ENCODE measurements at regions not wholly inside any gene's neighbourhood (a gene's known extent, or its start where the extent isn't known, plus 50 kb on each side); places are given as distances from the start of the nearest gene placed in this dataset.

DNA sequence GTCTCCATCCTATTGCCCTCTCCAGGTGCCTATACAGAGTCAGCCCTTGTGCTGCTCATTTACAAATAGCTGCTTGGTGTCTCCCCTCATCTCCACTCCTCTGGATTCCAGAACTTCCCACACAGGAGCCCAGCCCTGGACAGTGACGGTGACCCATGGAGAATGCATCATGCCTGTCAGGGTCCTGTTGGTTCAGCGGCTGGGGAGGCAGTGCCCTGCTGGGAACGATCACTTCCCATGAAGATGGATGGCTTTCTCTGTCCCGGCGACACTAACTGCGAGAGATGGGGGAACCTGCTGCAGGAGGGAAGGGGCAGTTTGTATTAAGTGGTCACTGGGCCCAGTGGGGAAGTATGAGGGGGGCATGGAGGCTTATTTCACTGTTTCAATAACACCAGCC, 395.0 kb upstream of the TBX3 start:
- Histone ChIP-seq H3K4me1 (ENCODE audit: insufficient read depth, low read length) (no peaks in the 10 kb centered on the region), H3K36me3 (ENCODE audit: insufficient read depth, low read length) (no peaks in the 10 kb centered on the region), H3K9me3 (ENCODE audit: control insufficient read depth, insufficient read depth, low read length) (0 out of 2 replicates have a peak, but pooled peaks cover 3% of the 10 kb centered on the region), H3K9ac (ENCODE audit: low read depth, low read length) (no peak overlapping the region)

DNA sequence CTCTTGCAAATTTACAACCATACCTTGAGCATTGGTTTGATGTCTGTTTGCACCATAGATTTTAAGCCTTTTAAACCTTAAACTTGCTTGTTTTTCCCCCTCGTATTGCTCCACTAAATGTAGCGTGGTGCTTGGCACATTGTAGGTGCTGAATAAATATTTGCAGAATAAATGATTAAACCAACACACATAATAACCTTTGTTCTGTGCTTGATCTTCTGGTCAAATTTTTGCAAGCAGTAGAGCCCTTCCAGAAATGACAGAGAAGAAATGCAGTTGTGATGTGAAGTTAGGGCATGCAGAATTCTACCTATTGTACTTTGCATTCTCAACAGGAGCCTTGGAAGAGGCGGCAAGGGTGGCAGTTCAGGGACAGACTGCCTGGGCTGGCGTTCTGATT, 394.4 kb upstream of the TBX3 start:
- no peaks in the 10 kb centered on the region for H3K36me3 ChIP-seq (ENCODE audit: insufficient read depth, low read length)
- H3K4me1 ChIP-seq (ENCODE audit: insufficient read depth, low read length): no peaks in the 10 kb centered on the region
- no peak overlapping the region for H3K9ac ChIP-seq (ENCODE audit: low read depth, low read length)
- H3K9me3 ChIP-seq (ENCODE audit: control insufficient read depth, insufficient read depth, low read length): 0 out of 2 replicates have a peak, but pooled peaks cover 3% of the 10 kb centered on the region

DNA sequence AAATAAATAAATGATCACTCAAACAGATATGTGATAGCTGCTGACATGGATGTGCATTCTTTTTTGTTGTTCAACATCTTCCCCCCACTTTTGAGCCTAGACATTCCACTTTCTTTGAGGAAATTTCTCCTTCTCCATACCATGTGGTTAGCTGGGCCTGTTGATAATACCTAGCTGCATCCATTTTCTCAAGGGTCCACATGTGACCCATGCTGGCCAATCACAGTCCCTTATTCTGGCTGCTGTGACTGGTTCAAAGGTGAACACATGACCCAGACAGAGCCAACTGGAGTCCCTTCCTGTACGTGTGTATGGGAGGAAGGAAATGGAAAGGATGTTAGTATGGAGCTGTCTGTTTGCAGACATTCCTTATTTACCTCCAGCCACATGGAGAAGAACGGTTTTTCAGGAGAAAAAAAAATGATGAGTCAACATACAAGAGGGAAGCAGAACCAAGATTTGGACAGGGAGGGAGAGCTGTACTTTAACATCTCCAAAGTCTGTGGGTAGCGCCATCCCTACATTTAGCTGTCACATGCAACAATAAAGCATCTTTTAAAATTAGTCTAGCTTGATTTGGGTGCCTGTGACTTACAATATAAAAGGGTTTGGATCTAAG, 391.7 kb upstream of the TBX3 start:
- Histone ChIP-seq H3K4me1 (ENCODE audit: insufficient read depth, low read length) (no peaks in the 10 kb centered on the region), H3K9ac (ENCODE audit: low read depth, low read length) (no peak overlapping the region), H3K36me3 (ENCODE audit: insufficient read depth, low read length) (no peaks in the 10 kb centered on the region), H3K9me3 (ENCODE audit: control insufficient read depth, insufficient read depth, low read length) (0 out of 2 replicates have a peak, but pooled peaks cover 3% of the 10 kb centered on the region)

DNA sequence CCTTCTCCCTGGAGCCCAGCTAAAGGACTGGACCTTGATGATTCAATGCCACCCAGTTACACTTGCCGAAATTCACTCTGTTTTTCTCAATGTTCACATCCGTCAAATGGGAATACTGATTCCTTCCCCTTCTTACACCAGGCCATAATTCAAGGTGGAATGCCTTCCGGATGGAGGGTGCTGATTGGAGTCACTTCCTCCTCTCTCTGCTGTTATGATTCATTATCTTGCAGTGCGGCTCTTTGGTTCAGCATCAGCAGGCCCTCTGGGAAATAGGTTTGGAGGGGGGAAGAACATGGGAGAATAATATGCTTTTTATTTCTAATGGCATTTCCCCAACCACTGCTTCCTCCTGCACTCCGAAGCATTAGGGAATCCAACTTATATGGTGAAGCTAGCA, 390.6 kb upstream of the TBX3 start:
- Histone ChIP-seq H3K9me3 (ENCODE audit: control insufficient read depth, insufficient read depth, low read length) (0 out of 2 replicates have a peak, but pooled peaks cover 3% of the 10 kb centered on the region), H3K4me1 (ENCODE audit: insufficient read depth, low read length) (no peaks in the 10 kb centered on the region), H3K9ac (ENCODE audit: low read depth, low read length) (no peak overlapping the region), H3K36me3 (ENCODE audit: insufficient read depth, low read length) (no peaks in the 10 kb centered on the region)

DNA sequence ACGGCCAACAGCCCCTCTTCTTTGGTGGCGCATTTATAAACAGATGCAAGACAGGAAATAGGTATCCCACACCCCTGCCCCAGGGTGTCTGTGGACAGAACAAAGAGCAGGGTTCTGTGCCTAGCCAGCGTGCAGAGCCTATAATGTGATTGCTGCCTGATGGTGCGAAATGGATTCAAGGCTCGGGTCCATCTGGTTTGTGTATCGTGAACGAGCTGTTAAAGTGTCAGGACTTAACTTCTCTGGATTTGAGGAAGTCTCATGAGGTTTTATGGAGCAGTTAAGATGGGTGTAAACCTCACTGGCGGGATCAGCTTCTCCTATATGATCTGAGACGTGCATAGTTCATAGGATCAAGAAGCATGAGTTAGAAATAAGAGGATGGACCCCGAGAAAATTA, 388.7 kb upstream of the TBX3 start:
- Histone ChIP-seq H3K9ac (ENCODE audit: low read depth, low read length) (no peak overlapping the region), H3K9me3 (ENCODE audit: control insufficient read depth, insufficient read depth, low read length) (0 out of 2 replicates have a peak, but pooled peaks cover 3% of the 10 kb centered on the region), H3K4me1 (ENCODE audit: insufficient read depth, low read length) (no peaks in the 10 kb centered on the region), H3K36me3 (ENCODE audit: insufficient read depth, low read length) (no peaks in the 10 kb centered on the region)

DNA sequence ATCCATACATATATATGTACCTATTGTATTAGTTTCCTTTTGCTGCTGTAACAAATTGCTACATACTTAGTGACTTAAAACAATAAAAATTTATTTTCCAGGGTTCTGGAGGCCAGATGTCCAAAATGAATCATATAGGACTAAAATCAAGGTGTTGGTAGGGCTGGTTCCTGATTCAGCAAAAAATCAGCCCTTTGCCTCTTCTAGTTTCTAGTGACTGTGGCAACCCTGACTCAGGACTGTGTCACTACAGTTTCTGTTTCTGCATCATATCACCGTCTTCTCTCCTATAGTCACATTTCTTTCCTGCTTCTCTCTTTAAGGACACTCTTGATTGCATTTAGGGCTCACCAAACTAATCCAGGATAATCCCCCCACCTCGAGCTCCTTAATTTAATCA, 386.3 kb upstream of the TBX3 start:
- no peak overlapping the region for H3K9ac ChIP-seq (ENCODE audit: low read depth, low read length)
- no peaks in the 10 kb centered on the region for H3K36me3 ChIP-seq (ENCODE audit: insufficient read depth, low read length)

DNA sequence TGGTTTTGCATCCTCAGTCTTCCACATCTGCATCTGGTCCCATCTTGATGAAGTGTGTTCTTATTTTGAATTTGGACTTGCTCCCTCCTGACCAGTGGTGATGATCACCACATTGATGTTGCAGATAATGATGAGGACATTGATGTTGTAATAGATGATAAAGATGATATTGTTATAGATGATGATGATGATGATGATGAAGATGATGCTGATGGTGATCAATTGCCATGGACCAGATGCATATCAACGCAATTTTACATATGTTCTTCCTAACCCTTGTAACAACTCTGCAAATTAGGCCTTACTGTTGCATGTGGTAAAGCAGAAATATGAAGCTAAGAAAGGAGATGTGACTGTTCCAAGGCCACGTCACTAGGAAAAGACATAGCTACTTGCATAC, 380.3 kb upstream of the TBX3 start:
- Histone ChIP-seq H3K4me1 (ENCODE audit: insufficient read depth, low read length) (no peaks in the 10 kb centered on the region), H3K9me3 (ENCODE audit: control insufficient read depth, insufficient read depth, low read length) (no peaks in the 10 kb centered on the region), H3K9ac (ENCODE audit: low read depth, low read length) (no peak overlapping the region), H3K36me3 (ENCODE audit: insufficient read depth, low read length) (no peaks in the 10 kb centered on the region)

More for the DNA sequence above, 386.3 kb upstream of the TBX3 start:
- H3K9me3 ChIP-seq (ENCODE audit: control insufficient read depth, insufficient read depth, low read length): no peaks in the 10 kb centered on the region
- H3K4me1 ChIP-seq (ENCODE audit: insufficient read depth, low read length): no peaks in the 10 kb centered on the region

DNA sequence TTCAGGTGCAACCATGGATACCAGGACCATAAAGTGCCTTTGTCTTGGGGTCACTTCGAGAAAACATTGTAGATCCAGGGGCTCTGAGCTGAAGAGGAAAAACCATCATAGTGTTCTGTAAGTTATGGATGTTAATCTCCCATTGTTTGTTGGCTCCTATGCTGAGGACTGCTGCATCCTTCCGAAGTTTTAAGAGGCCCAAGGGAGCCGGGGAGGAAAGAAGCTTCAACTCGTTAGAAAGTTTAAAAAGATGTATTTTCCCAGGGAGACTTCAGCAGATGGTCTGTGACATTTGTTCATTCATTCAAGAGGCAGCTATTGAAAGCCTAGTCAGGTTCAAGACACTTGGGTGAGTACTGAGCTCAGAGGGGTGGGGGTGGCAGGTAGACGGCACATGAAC, 378.8 kb upstream of the TBX3 start:
- no peak overlapping the region for H3K9ac ChIP-seq (ENCODE audit: low read depth, low read length)
- peaks cover 7% of the 10 kb centered on the region; the same call in 1 of the 2 replicates for H3K4me1 ChIP-seq (ENCODE audit: insufficient read depth, low read length)
- H3K36me3 ChIP-seq (ENCODE audit: insufficient read depth, low read length): no peaks in the 10 kb centered on the region
- H3K9me3 ChIP-seq (ENCODE audit: control insufficient read depth, insufficient read depth, low read length): no peaks in the 10 kb centered on the region

DNA sequence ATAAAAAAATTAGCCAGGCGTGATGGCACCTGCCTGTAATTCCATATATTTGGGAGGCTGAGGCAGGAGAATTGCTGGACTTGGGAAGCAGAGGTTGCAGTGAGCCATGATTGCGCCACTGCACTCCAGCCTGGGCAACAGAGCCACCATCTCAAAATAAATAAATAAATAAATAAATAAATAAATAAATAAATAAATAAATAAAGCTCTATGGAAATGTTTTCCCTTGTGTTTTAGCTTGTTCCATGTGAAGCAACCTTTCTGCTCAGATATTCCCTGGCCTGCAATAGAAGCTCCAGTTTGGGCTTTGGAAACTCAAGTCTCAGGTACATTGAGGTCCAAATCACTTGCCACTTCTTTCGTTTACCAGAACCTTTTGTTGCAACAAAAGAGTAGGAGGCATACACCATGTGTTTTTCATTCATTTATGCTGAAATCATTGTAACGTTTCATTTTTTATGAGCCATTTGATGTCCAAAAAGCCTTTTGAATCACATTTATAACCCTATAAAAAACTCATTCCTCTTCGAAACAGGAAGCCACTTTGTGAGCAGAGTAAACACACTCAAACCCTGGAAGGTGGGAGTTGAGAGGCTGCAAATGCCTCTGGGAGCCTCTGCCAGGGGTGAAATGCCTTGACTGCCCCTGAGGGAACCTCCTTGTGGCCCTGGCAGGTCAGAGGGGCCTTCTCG, 376.6 kb upstream of the TBX3 start:
- no peak overlapping the region for H3K9ac ChIP-seq (ENCODE audit: low read depth, low read length)
- no peaks in the 10 kb centered on the region for H3K36me3 ChIP-seq (ENCODE audit: insufficient read depth, low read length)
- H3K9me3 ChIP-seq (ENCODE audit: control insufficient read depth, insufficient read depth, low read length): no peaks in the 10 kb centered on the region

DNA sequence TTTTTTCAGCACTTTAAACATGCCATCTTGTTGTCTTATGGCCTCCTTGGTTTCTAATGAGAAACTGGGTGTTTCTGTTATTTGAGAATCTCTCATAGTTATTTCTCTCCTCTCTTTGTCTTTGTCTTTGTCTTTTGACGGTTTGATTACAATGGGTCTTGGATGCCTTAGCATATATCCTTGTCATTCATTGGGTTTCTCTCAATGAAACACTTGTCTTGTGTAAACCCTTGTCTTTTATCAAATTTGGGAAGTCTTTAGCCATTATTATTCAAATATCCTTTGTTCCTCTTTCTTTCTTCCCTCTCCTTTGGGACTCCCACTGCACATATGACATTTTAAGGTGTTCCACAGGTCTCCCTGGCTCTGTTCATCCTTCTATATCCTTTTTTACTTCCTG, 373.5 kb upstream of the TBX3 start:
- Histone ChIP-seq H3K36me3 (ENCODE audit: insufficient read depth, low read length) (no peaks in the 10 kb centered on the region), H3K9me3 (ENCODE audit: control insufficient read depth, insufficient read depth, low read length) (no peaks in the 10 kb centered on the region), H3K4me1 (ENCODE audit: insufficient read depth, low read length) (peaks cover 7% of the 10 kb centered on the region; the same call in 1 of the 2 replicates), H3K9ac (ENCODE audit: low read depth, low read length) (no peak overlapping the region)

More for the DNA sequence above, 376.6 kb upstream of the TBX3 start:
- peaks cover 7% of the 10 kb centered on the region; the same call in 1 of the 2 replicates for H3K4me1 ChIP-seq (ENCODE audit: insufficient read depth, low read length)

DNA sequence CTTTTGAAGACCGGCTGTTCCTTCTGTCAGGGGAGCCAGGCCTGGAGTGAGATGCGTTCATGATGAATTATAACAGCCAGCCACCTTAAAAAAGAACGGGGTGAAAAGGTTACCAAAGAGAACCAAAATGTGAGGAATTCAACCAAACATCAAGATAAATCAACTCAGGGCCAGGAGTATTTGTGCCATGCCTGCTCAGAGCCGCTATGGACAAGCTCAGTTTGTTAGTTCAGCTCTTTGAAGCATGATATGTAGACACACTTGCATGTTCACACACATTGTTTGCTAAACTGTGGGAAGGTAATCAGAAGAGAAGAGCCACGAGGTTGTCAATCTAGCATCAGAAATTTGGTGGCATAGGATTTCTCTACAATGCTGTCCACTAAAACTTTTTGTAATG, 367.4 kb upstream of the TBX3 start:
- no peaks in the 10 kb centered on the region for H3K36me3 ChIP-seq (ENCODE audit: insufficient read depth, low read length)
- H3K9ac ChIP-seq (ENCODE audit: low read depth, low read length): no peak overlapping the region

DNA sequence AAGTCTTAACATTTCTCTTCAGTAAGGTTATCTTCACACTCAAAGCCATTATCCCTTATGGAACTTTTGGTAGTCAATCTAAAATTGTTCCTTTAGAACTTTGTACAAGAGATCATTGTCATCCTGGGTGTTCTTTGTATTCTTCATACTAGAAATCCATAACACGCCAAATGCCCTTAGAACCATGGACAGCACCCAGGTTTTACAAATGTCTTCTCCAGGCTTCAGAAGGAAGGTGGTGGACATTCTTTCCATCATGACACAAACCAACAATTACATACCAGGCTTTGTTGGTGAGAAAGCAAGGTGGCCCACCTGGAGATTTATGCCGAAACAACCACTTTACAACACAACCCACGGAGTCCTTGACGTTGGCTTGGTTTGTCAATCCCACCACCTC, 365.6 kb upstream of the TBX3 start:
- no peaks in the 10 kb centered on the region for H3K36me3 ChIP-seq (ENCODE audit: insufficient read depth, low read length)
- no peak overlapping the region for H3K9ac ChIP-seq (ENCODE audit: low read depth, low read length)
- H3K4me1 ChIP-seq (ENCODE audit: insufficient read depth, low read length): no peaks in the 10 kb centered on the region
- no peaks in the 10 kb centered on the region for H3K9me3 ChIP-seq (ENCODE audit: control insufficient read depth, insufficient read depth, low read length)

More for the DNA sequence above, 367.4 kb upstream of the TBX3 start:
- no peaks in the 10 kb centered on the region for H3K9me3 ChIP-seq (ENCODE audit: control insufficient read depth, insufficient read depth, low read length)
- no peaks in the 10 kb centered on the region for H3K4me1 ChIP-seq (ENCODE audit: insufficient read depth, low read length)

DNA sequence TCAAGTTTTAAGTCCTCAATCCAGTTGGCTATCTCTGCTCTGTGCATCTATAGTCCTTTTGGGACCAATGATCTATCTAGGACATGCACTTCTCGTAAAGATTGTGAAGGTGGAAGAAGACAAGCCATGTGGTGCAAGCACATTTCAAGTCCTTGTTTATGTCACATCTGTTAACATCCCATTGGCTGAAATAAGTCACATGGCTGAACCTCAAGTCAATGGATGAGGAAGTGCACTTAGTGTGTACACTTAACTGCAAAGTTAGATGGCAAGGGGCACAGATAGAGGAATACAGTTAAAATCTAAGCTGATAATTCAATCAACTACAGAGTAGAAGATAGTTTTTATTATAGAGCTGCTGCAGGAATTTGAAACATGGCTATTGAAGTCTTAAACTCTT, 362.8 kb upstream of the TBX3 start:
- no peaks in the 10 kb centered on the region for H3K36me3 ChIP-seq (ENCODE audit: insufficient read depth, low read length)
- H3K9ac ChIP-seq (ENCODE audit: low read depth, low read length): no peak overlapping the region
- no peaks in the 10 kb centered on the region for H3K4me1 ChIP-seq (ENCODE audit: insufficient read depth, low read length)
- no peaks in the 10 kb centered on the region for H3K9me3 ChIP-seq (ENCODE audit: control insufficient read depth, insufficient read depth, low read length)

DNA sequence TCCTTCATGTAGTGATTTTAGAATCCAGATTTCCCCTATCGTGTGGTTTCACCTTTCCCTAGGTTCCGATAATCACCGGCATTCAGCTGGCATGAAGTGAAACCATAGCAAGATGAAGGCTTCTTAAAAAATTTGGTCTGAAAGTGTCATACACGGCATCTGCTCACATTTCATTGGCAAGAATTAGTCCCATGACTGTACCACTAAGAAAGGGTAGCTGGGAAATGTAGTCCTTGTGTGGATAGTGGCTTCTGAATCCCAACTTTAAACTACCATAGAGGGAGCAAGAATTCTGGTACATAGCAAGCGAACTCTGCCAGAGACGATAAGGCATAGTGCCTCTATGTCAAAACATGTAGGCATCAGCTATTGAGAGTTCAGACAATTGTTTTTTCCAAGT, 360.1 kb upstream of the TBX3 start:
- H3K9ac ChIP-seq (ENCODE audit: low read depth, low read length): no peak overlapping the region
- no peaks in the 10 kb centered on the region for H3K4me1 ChIP-seq (ENCODE audit: insufficient read depth, low read length)
- H3K9me3 ChIP-seq (ENCODE audit: control insufficient read depth, insufficient read depth, low read length): no peaks in the 10 kb centered on the region
- H3K36me3 ChIP-seq (ENCODE audit: insufficient read depth, low read length): no peaks in the 10 kb centered on the region

DNA sequence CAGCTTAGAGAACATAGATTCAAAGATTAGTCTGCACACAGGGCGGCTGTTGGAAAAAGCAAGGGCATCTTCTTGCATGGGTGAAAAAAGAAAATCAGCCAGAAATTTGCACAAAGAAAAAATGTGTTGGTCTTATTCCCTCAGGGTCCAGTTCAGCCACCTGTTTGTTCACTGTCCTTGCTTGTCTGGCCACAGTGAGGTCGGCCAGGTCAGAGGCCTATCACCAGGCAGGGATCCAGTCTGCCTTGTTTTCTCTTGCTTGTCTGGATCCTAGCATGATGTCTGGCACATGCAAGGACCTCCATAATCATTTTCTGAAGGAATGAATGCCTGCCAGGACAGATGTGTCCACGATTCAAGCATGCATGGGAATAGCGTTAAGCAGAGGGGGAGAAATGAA, 359.1 kb upstream of the TBX3 start:
- H3K9me3 ChIP-seq (ENCODE audit: control insufficient read depth, insufficient read depth, low read length): no peaks in the 10 kb centered on the region
- H3K4me1 ChIP-seq (ENCODE audit: insufficient read depth, low read length): no peaks in the 10 kb centered on the region
- no peak overlapping the region for H3K9ac ChIP-seq (ENCODE audit: low read depth, low read length)
- H3K36me3 ChIP-seq (ENCODE audit: insufficient read depth, low read length): no peaks in the 10 kb centered on the region

Data from ES-I3 (cell line).